Caco-2 (cell line): ENCODE measurements at regions not wholly inside any gene's neighbourhood (a gene's known extent, or its start where the extent isn't known, plus 50 kb on each side); places are given as distances from the start of the nearest gene placed in this dataset.

Source experiments
- BruUV-seq: library from RNA; stranded (reverse); fragments of 400-500 nt; replicated peaks from 2 replicates; lab custom pipeline; 2021; lab: Mats Ljungman, UMichigan
- CTCF ChIA-PET: fragments of 300-600 bp; sonication (Branson Sonifier 250); formaldehyde crosslinking; loops from one replicate; lab custom pipeline; 2022; ENCODE audit warnings: antibody characterized with exemption; lab: Charles Lee
- POLR2A ChIA-PET: fragments of 300-600 bp; sonication (Branson Sonifier 250); formaldehyde crosslinking; loops from one replicate; lab custom pipeline; 2022; ENCODE audit warnings: antibody characterized with exemption; lab: Charles Lee
- DNase-seq, 2 experiments: peaks; one replicate each; pipeline versions ENCODE4 v3.0.0 to v3.0.0-alpha.2; 2020 to 2022
- H3K27me3 ChIP-seq: replicated peaks from 2 replicates; pipeline ENCODE4 v1.6.0; 2011; ENCODE audit warnings: low read length; ENCODE audit not compliant: control insufficient read depth, insufficient read depth
- H3K36me3 ChIP-seq: 2 replicates; pipeline ENCODE4 v1.5.1; 2011; ENCODE audit warnings: low read length; ENCODE audit not compliant: control insufficient read depth, insufficient read depth
- H3K4me1 ChIP-seq: fragments of 250-450 bp; sonication (Bioruptor Pico); 2 replicates; pipeline ENCODE4 v1.5.1; 2020; ENCODE audit warnings: mild to moderate bottlenecking
- H3K4me3 ChIP-seq: 2 replicates; pipeline ENCODE4 v1.5.1; 2011; ENCODE audit warnings: low read depth, mild to moderate bottlenecking, control low read depth, low read length
- H3K9me3 ChIP-seq: fragments of 250-450 bp; sonication (Bioruptor Pico); 2 replicates; pipeline ENCODE4 v1.5.1; 2020; ENCODE audit warnings: mild to moderate bottlenecking, moderate library complexity
- H3K27ac Mint-ChIP-seq: one replicate; pipeline ENCODE4 v1.8.0; 2022; ENCODE audit warnings: mixed read lengths; ENCODE audit not compliant: unreplicated experiment
- H3K27me3 Mint-ChIP-seq: one replicate; pipeline ENCODE4 v1.8.0; 2022; ENCODE audit warnings: mixed read lengths; ENCODE audit not compliant: insufficient read depth, unreplicated experiment
- H3K36me3 Mint-ChIP-seq: one replicate; pipeline ENCODE4 v1.8.0; 2022; ENCODE audit warnings: mild to moderate bottlenecking, mixed read lengths; ENCODE audit not compliant: insufficient read depth, unreplicated experiment
- H3K4me1 Mint-ChIP-seq: one replicate; pipeline ENCODE4 v1.8.0; 2022; ENCODE audit warnings: low read depth, mixed read lengths; ENCODE audit not compliant: unreplicated experiment
- H3K4me3 Mint-ChIP-seq: one replicate; pipeline ENCODE4 v1.8.0; 2022; ENCODE audit warnings: mild to moderate bottlenecking, moderate library complexity, mixed read lengths; ENCODE audit not compliant: unreplicated experiment
- H3K9me3 Mint-ChIP-seq: one replicate; pipeline ENCODE4 v1.8.0; 2022; ENCODE audit warnings: mixed read lengths; ENCODE audit not compliant: unreplicated experiment
- intact Hi-C: fragments of 100-400 bp; cut with micrococcal nuclease; formaldehyde crosslinking; loops from one replicate; pipeline ENCODE4 v1.10.0; 2022; ENCODE audit not compliant: unreplicated experiment
- TF ChIP-seq, protein P1 (sequence below), 2 experiments: fragments of 200-600 bp in 1 of 2; IDR thresholded peaks; 1 replicate in 1 of 2; 2 replicates in 1 of 2; pipeline versions ENCODE4 v1.5.1 to v1.8.0; 2011 to 2022; ENCODE audit warnings: antibody characterized with exemption in 1 of 2, control low read depth in 1 of 2, inconsistent platforms in 1 of 2, low read depth in 1 of 2, low read length in 1 of 2, mild to moderate bottlenecking in 1 of 2, moderate library complexity in 1 of 2; ENCODE audit not compliant: insufficient read depth in 1 of 2, severe bottlenecking in 1 of 2, unreplicated experiment in 1 of 2

- Mint-ChIP-seq H3K36me3 (no peaks in the 10 kb centered on the region), H3K9me3 (no peaks in the 10 kb centered on the region), H3K27ac (no peak overlapping the region), H3K27me3 (peaks cover 6% of the 10 kb centered on the region), H3K4me3 (no peak overlapping the region), H3K4me1 (no peaks in the 10 kb centered on the region)
- DNase-seq, result no peak
- no peaks in the 10 kb centered on the region for H3K4me1 ChIP-seq
- CTCF ChIA-PET, result no interaction called here
- BruUV-seq, result no TSS peak
- no peaks in the 10 kb centered on the region for H3K27me3 ChIP-seq
- H3K9me3 ChIP-seq, result no peaks in the 10 kb centered on the region
- intact Hi-C loops, result no loop called here
- TF ChIP-seq, protein P1, sequence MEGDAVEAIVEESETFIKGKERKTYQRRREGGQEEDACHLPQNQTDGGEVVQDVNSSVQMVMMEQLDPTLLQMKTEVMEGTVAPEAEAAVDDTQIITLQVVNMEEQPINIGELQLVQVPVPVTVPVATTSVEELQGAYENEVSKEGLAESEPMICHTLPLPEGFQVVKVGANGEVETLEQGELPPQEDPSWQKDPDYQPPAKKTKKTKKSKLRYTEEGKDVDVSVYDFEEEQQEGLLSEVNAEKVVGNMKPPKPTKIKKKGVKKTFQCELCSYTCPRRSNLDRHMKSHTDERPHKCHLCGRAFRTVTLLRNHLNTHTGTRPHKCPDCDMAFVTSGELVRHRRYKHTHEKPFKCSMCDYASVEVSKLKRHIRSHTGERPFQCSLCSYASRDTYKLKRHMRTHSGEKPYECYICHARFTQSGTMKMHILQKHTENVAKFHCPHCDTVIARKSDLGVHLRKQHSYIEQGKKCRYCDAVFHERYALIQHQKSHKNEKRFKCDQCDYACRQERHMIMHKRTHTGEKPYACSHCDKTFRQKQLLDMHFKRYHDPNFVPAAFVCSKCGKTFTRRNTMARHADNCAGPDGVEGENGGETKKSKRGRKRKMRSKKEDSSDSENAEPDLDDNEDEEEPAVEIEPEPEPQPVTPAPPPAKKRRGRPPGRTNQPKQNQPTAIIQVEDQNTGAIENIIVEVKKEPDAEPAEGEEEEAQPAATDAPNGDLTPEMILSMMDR (IDR thresholded peaks at IDR 0.05; ENCODE audit: insufficient read depth in 1 of 2, low read depth in 1 of 2, low read length in 1 of 2, severe bottlenecking in 1 of 2, unreplicated experiment in 1 of 2), result no peak
- no peaks in the 10 kb centered on the region for H3K36me3 ChIP-seq
- no peak overlapping the region for H3K4me3 ChIP-seq
- POLR2A ChIA-PET, result no interaction called here
These were observed 259.7 kb upstream of the IRX2 start for GRCh38 chr5:3010953-3011763.

- Histone ChIP-seq H3K4me3 (no peak overlapping the region), H3K27me3 (no peaks in the 10 kb centered on the region), H3K4me1 (no peaks in the 10 kb centered on the region), H3K9me3 (no peaks in the 10 kb centered on the region), H3K36me3 (no peaks in the 10 kb centered on the region)
- ChIA-PET POLR2A (no interaction called here), CTCF (no interaction called here)
- no peaks in the 10 kb centered on the region for H3K4me1 Mint-ChIP-seq
- intact Hi-C loops, result no loop called here
- no peaks in the 10 kb centered on the region for H3K9me3 Mint-ChIP-seq
- no peak for DNase-seq
- peaks cover 6% of the 10 kb centered on the region for H3K27me3 Mint-ChIP-seq
- TF ChIP-seq, protein P1 (IDR thresholded peaks at IDR 0.05; ENCODE audit: insufficient read depth in 1 of 2, low read depth in 1 of 2, low read length in 1 of 2, severe bottlenecking in 1 of 2, unreplicated experiment in 1 of 2), result no peak
- H3K4me3 Mint-ChIP-seq, result no peak overlapping the region
- no TSS peak for BruUV-seq
- no peaks in the 10 kb centered on the region for H3K36me3 Mint-ChIP-seq
- H3K27ac Mint-ChIP-seq, result no peak overlapping the region
These were observed 258.9 kb upstream of the IRX2 start for GRCh38 chr5:3010301-3010952.

- Mint-ChIP-seq H3K4me3 (no peak overlapping the region), H3K9me3 (no peaks in the 10 kb centered on the region), H3K27ac (no peak overlapping the region), H3K36me3 (peaks cover 4% of the 10 kb centered on the region), H3K4me1 (no peaks in the 10 kb centered on the region), H3K27me3 (peaks cover 6% of the 10 kb centered on the region)
- Histone ChIP-seq H3K27me3 (no peaks in the 10 kb centered on the region), H3K4me1 (no peaks in the 10 kb centered on the region), H3K4me3 (no peak overlapping the region), H3K36me3 (no peaks in the 10 kb centered on the region), H3K9me3 (no peaks in the 10 kb centered on the region)
- no peak for DNase-seq
- ChIA-PET POLR2A (no interaction called here), CTCF (no interaction called here)
- TF ChIP-seq, protein P1 (IDR thresholded peaks at IDR 0.05; ENCODE audit: insufficient read depth in 1 of 2, low read depth in 1 of 2, low read length in 1 of 2, severe bottlenecking in 1 of 2, unreplicated experiment in 1 of 2), result no peak
- intact Hi-C loops, result no loop called here
- BruUV-seq, result no TSS peak
These were observed 258.1 kb upstream of the IRX2 start for GRCh38 chr5:3009605-3010004.
